GM21619 (cell line): ENCODE measurements at regions not wholly inside any gene's neighbourhood (a gene's known extent, or its start where the extent isn't known, plus 50 kb on each side); places are given as distances from the start of the nearest gene placed in this dataset.

ENCODE experiments used
- ATAC-seq: cut with Tn5 transposase; IDR thresholded peaks from one replicate; pipeline ENCODE4 v1.9.1; 2021; ENCODE audit not compliant: unreplicated experiment

DNA sequence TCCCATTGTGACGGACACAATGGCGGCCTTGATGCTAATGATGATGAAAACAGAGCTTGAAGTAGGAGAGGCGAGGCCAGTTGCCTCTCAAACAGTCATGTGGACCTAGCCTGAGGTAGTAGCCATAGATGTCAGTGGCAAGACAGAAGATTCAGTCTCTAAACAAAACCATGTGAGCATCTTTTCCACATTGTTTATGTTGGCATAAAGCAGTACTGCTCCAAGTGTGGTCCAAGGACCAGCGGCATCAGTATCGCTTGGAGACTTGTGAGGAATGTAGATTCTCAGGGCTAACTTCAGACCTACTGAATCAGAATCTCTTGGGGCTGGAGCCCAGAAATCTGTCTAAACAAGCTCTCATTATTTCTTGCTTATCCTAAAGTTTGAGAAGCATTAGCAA, 312.8 kb upstream of the JAG1 start:
- no peak for ATAC-seq

DNA sequence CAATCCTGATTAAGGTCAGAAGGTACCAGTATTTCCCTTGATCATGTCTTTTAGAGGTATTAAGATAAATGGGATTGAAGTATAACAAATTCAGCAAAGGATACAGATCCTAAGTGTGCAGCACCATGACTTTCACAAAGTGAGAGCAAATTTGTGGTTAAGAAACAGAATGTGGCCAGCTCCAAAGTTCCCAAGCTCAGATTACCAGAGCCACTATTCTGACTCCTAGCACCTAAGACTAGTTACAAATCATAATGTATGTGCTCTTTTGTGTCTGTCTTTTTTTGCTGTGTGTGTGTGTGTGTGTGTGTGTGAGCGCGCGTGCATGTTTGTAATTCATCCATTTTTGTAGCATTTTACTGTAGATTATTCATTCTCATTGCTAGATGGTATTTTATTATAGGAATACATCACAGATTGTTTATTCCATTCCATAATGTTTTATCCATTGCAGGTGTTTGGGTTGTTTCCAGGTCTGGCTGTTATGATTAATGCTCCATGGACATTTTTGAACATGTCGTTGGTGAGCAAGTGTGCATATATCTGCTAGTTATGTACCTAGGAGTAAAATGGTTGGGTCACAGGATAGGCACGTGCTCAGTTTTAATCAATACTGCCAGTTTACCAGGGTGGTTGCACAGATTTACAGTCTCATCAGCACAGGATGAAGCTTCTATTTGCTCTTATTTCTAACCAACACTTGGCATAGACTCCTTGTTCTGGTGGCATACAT, 314.0 kb upstream of the JAG1 start:
- no peak for ATAC-seq

DNA sequence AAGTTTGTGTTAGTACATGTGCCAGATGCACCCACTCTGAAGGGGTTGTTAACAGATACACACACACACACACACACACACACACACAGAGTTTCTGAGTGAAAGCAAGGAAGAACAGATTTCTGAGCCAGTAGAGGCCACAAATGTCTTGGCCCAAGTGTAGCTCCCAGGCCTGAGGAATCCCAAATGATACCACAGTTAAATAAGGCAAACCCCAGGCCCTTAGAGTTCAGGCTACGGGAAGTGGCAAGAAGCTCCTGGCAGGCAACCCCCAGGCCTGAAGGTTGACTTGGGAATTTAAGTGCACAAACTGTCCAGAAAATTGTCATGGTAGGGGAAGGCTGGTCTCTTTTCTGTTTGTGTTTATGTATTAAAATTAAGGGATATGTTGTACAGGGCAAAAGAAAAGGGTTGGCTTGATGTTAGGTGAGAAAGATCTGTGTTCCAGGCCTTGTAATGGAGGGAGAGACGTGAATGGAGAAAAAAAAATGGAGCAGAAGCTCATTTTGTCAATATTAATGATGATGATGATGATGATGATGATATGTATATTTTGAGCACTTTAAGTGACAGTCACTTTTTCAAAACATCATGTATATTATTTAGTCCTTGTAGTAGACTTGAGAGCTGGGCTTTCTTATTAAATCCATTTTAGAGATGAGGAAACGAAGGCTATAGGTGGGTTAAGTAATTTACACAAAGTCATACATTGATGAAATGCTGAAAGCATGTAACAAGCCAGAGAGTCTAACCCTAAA, 317.0 kb upstream of the JAG1 start:
- no peak for ATAC-seq

DNA sequence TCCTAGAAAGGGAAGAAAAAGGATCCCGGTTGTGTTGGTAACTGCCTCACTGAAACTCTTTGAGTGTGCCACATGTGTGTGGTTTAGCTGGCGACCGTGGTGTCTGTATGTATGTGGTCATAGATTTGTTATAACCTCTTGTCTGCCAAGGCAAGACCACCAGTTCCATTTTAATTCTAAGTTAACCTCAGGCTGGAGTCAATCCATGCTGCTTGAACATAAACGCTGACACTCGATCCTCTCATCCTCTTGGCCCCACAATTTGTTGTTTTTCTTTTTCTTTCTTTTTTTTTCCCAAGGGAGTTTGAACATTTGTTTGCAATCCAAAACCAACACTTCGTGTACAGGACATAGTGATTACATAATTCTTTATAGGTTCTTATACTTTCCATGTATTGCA, 318.9 kb upstream of the JAG1 start:
- ATAC-seq = no peak

DNA sequence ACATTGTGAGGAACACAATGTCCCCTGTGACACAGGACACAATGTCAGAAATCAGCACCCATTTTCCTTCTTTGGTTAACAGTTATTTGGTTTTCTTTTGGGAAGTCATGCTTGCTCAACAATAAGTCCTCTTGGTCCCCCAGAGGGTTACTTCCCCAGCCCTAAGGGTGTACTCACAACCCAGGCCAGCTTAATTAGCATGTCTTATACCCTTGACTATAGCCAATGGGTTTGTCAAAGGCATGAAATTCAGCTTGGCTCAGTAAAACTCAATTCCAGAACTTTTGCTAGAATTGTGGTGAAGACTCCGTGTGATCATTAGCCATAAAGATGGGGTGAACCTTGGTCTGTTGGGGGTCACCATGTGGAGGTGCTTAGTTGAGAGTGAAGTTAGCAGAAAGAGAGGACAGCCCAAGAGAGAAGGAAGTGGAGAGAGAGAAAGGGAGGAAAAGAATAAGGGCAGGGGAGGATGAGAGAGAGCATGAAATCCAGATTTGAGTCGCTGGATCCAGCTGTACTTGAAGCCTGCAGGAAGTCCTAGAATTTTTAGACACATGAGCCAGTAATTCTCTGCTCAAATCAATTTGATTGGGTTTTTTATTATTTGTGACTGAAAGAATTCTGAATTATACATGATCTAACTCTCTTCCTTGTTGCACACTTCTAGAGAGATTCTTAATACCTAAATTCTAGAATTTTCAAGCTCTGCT, 321.3 kb upstream of the JAG1 start:
- no peak for ATAC-seq

DNA sequence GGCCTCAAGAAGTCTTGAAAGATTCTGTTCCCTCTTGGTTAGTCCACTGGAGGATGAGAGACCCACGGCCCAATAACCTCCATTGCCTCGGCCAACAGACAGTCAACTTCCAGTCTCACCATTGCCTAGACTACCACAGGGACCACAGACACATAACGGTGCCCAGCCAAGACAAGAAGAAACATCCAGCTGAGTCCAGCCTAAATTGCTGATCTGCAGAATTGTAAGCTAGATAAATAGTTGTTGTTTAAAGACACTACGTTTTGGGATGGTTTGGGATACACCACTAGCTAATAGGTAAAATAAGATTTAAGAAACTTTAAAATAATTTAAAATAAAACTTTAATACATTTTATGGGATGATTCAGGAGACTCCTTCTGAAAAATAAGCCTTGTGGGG, 324.7 kb upstream of the JAG1 start:
- no peak for ATAC-seq

DNA sequence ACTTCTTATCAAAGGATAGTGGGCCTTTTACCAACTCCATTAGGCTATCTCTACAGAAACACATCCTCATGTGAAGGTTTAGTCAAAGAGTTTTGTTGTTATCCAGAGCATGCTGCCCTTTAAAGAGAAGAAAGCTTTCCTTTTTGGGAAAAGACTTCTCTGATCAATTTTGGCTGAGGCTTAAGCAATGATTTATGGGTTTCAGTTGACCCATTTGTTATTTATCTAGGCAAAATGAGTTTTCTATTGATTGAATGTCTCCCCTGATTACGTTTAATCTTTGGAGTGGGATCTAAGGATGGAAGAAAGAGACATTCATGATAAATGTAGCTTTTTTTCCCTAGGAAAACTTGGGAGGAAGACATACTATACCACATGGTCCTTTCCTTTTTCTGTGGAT, 326.6 kb upstream of the JAG1 start:
- ATAC-seq = no peak

DNA sequence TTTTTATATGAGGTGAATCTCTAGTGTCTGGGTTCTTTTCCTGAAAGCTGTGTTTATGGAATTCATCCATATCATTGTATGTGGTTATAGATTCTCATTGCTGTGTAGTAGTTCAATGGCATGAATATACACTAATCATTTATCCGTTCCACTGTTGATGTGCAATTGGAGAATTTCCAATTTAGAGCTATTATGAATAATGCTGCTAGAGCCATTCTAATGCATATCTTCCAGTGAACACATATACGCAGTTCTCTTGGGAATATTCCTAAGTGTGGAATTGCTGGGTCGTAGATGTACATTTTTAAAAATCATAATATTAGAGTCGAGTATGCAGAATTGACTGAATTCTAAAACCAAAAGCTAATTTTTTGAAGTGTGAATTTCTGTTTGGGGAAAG, 327.5 kb upstream of the JAG1 start:
- no peak for ATAC-seq

DNA sequence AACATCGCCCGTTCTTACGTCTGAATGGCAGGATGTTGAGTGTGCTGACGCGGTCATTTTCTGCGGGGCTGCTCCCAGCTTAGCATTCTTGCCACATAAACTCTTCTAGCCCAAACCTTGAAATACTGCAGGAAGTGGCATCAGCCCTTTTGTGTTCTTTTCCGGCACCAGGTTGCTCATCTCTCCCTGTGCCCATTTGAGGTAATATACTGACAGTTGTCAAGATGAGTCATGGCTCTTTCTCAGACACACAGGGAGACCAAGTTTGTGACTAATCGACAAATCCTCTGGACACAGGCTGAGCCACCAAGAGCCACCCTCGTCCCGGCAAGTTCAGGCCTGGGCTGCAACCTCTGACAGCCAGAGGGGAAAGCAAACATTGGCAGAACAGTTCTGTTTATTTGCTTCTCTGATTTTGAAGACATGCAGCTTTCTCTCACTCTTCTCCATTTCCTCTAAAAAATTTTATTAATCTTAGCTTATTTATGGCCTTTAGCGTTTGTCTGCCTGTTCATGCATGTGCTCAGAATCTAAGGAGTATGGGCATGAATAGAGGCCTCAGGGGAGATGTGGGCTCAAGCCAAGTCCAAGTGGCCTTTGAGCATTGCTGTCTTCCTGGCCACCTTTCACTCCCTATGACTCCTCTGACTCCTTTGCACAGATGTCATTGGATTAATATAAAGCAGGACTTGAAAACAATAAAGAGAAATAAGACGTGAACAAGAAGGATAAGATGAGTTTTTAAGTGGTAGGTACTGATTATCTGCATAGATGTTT, 328.2 kb upstream of the JAG1 start:
- ATAC-seq = no peak

DNA sequence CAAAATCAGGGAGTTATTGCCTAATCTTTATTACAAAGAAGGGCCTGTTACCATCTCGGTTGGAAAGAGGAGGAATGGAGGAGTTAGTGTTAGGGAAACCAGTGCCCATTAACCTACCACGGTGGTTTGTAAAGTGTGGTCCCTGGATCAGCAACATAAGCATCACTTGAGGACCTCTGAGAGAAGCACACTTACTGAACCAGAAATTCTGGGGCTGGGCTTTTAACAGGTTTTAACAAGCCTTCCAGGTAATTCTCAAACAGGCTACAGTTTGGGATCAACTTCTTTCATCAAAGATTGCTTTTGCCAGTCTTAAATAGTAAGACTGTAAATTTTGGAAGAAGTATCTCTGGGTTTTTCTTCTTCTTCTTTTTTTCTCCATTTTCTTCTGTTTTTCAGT, 329.5 kb upstream of the JAG1 start:
- no peak for ATAC-seq

DNA sequence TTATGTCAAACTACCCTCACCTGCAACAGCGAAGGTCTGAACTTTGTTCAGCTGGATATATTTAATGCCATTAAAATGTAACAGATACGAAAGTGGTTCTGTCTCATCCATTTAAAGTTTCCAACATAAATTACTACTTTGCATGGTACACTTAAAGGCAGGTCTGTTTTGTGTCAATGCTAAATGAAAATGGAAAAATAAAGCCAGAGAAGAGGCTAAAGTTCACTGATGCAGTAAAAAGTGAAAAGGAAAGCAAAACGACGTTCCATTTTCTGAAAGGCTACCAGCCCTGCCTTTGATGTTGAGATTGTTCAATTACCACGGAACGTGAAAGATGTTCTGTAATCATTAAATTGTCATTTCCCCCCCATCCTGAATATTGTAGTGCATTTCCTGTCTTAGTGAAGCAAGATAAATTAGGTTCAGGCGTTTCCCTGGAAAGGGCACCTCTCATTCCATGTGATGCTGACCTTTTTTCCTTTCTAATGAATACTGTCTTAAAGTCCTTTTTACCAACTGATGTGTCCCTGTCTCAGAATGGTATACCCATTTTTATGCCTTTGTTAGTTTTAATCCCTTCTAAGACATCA, 334.7 kb upstream of the JAG1 start:
- no peak for ATAC-seq

DNA sequence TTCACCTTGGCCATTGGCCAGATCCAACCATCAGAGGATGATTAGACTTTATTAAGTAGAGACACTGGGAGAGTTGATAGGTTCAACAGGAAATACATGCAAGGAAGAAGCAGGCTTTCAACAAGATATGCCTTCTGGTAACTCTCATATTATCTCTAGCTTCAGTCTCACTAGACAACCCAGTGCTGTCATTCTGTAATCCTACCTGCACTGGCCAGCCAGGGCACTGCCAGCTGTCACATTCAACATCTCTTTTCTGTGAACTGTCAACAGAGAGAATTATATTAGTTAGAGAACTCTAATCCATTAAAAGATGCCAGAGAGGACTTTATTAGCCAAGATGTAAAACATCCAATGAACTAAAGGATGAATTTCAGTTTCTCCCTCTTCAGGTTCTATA, 337.9 kb upstream of the JAG1 start:
- ATAC-seq = no peak

DNA sequence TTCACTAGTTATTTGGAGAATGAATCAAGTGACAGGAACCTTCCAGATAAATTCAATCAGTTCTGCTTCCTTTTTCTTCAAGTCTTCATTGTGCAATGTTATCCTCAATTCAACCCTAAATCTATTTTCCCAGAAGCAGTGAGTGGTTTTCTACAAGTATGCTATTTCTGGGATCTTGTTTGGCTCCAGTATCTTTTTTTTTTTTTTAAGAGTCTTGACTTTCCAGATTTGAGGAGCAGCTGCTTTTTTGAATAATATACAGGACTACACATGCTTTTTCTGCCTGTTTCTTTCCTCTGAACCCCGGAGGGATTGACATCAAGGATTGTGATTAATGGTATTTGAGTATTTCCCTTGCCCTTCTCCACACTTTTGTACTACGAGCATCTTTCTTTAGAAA, 339.2 kb upstream of the JAG1 start:
- no peak for ATAC-seq

DNA sequence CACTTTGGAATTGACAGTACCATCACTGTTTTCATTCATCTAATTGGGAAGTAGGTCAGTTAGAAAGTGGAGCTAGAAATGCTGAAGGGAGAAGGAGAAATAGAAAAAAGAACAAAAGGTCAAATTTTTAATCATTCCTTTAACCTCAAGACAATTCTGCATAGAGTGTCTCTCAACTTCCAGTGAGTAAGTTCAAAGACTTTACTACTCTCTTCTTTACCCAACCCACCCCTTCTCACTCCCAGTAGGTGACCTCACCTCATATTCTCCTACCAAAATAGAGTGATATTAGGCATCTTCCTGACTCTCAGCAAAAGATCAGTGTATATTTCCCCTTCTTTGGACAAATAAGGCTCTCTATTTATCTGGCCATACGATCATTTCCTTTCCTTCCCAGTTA, 340.0 kb upstream of the JAG1 start:
- no peak for ATAC-seq

DNA sequence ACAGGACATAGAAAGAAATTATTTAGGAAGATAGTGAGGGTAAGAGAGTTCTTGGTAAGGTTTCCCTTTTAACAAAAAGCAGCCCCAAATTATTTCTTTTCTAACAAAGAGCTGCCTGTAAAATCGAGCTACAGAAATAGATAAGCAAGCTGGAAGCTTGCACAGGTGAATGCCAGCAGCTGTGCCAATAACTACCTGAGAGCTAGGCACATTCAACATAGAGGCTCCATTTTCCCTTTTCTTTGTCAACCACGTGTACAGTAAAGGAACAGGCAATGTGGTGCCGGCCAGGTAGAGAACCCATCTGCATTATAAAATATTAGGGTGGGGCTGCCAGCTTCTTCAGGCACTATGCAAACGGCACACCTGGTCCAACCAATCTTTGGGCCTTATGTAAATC, 341.6 kb upstream of the JAG1 start:
- ATAC-seq = no peak

DNA sequence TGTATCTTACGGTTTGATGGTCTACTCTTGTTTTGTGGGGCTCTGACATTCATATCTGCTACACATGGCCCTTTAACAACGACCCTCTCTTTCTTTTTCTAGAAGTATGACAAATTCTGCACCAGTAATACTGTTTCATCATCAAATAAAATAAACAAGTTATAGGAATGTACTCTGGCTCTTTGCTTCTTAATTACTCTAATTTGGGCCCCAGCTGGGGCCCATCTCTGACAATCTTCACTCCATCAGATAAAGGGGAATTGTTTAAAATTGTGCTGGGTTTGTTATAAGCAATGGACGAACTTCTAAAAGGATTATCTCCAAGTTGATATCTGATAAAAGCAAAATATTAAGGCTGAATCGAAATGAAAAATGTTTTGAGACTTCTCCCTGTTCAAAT, 343.6 kb upstream of the JAG1 start:
- no peak for ATAC-seq

DNA sequence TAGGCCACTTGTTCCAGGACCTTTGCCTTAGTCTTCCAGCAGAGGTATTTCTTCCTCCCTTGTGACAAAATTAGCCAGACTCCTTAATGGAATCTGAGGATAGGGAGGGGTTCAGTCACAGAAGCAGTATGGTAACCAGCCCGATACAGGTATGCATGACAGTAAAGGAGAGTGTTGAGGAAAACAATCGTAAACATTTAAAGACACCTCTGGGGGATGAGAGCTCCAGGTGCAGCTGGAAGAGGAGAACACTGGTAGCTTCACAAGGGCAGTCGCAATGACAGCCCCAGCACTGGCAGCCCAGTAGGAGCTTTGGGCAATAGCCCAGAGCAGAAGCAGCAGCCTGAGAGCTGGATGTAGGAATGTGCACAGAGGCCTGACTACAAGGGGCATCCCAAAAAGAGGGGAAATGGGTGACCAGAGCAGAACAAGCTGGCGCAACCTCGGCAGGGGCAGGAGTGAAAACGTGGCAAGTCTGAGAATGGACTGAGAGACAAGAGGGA, 344.9 kb upstream of the JAG1 start:
- no peak for ATAC-seq

DNA sequence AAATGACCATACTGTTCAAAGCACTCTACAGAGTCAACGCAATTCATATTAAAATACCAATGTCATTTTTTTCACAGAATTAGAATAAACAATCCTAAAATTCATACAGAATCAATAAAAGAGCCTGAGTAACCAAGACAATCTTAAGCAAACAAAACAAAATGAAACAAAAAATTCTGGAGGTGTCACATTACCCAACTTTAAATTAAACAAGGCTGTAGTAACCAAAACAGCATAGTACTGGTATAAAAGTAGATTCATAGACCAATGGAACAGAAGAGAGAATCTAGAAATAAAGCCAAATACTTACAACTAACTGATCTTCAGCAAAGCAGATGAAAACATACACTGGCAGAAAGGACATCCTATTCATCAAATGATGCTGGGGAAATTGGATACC, 346.9 kb upstream of the JAG1 start:
- ATAC-seq = no peak

DNA sequence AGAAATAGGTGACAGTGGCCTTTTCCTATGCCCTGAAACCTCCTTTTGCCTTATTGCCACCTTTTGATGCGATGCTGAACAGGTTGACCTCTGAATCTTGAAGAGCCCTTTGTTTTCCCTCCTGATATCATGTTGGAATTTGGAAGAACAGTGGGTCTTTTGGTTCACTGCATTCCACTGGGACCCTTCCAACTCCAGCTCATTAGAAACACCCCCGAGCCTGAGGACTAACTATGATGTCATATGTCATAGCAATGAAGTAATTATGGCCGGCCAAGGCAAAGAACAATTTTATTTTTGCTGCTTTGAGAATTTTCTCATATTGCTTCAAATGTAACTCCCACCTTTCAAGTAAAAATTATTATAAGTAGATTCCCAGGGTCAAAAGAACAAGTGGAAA, 353.4 kb upstream of the JAG1 start:
- ATAC-seq = no peak

DNA sequence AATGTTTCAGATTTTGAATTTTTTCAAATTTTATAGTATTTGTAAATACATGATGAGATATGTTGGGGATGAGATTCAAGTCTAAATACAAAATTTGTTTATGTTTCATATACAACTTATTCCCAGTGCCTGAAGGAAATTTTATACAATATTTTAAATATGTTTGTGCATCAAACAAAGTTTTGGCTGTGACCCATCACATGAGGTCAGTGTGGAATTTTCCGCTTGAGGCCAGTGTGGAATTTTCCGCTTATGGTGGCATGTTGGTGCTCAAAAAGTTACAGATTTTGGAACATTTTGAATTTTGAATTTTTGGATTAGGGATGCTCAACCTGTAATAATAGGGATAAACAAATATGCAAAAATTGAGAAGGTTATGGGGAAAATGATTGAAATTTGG, 356.6 kb upstream of the JAG1 start:
- ATAC-seq = no peak

DNA sequence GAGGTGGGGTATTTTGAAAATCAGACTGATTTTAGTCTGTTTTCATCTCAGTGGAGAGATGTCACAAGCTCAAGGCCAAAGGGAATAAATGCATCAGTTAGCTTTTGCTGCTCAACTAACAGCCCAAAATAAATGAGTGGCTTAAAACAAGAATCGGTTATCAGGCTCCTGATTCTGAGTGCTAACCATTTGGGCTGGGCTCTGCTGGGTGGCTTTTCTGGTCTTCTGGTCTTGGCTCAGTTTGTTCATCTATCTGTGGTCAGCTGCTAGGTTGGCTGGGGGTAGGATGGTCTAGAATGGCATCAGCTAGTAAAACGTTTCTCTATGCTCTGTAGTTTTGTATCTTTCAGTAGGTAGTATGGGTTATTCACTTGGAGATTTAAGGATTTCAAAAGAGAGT, 357.5 kb upstream of the JAG1 start:
- no peak for ATAC-seq
